ENCODE measurements at regions not wholly inside any gene's neighbourhood (a gene's known extent, or its start where the extent isn't known, plus 50 kb on each side); places are given as distances from the start of the nearest gene placed in this dataset.

GRCh38 chr7:110396021-110396420, 694.9 kb upstream of the LRRN3 start:
- TF ChIP-seq CTCF (IDR thresholded peaks at IDR 0.05), result no peak
- no peak for TF ChIP-seq POLR2A (IDR thresholded peaks at IDR 0.05)

Data from uterus (tissue), 2 donors.